8988T (cell line): ENCODE measurements at regions not wholly inside any gene's neighbourhood (a gene's known extent, or its start where the extent isn't known, plus 50 kb on each side); places are given as distances from the start of the nearest gene placed in this dataset.
"Not testable (repeated sequence)": the region's sequence is repeated elsewhere in the genome, so short reads cannot be mapped to it uniquely, and the experiment has no call there.

Source experiments
- DNase-seq: peaks from one replicate; pipeline ENCODE4 v3.0.0; 2011

GRCh38 chr2:124967325-124967724, 942.2 kb downstream of the CNTNAP5 start:
- no peak for DNase-seq

- DNase-seq = no peak
These were observed 944.9 kb downstream of the CNTNAP5 start for GRCh38 chr2:124970030-124970429.

- no peak for DNase-seq
These were observed 948.3 kb downstream of the CNTNAP5 start for GRCh38 chr2:124973396-124973795.

- DNase-seq = no peak
These were observed 950.1 kb downstream of the CNTNAP5 start for GRCh38 chr2:124975224-124975623.

- no peak for DNase-seq
These were observed 950.6 kb downstream of the CNTNAP5 start for GRCh38 chr2:124975648-124976047.

GRCh38 chr2:124978597-124978996, 953.5 kb downstream of the CNTNAP5 start:
- no peak for DNase-seq

GRCh38 chr2:124983595-124983994, 958.5 kb downstream of the CNTNAP5 start:
- DNase-seq = no peak

- no peak for DNase-seq
These were observed 960.2 kb downstream of the CNTNAP5 start for GRCh38 chr2:124985270-124985669.

GRCh38 chr2:124986136-124986535, 961.0 kb downstream of the CNTNAP5 start:
- DNase-seq = no peak

- DNase-seq = not testable (repeated sequence)
These were observed 961.8 kb downstream of the CNTNAP5 start for GRCh38 chr2:124986870-124987269.

GRCh38 chr2:124987436-124987835, 962.3 kb downstream of the CNTNAP5 start:
- DNase-seq = not testable (repeated sequence)

- no peak for DNase-seq
These were observed 963.0 kb downstream of the CNTNAP5 start for GRCh38 chr2:124988111-124988510.

- DNase-seq = no peak
These were observed 963.7 kb downstream of the CNTNAP5 start for GRCh38 chr2:124988794-124989193.

- DNase-seq = no peak
These were observed 968.7 kb downstream of the CNTNAP5 start for GRCh38 chr2:124993809-124994208.

GRCh38 chr2:124995185-124995912, 970.3 kb downstream of the CNTNAP5 start:
- DNase-seq = no peak

- DNase-seq = no peak
These were observed 971.3 kb downstream of the CNTNAP5 start for GRCh38 chr2:124996406-124996805.

GRCh38 chr2:124999906-125000305, 974.8 kb downstream of the CNTNAP5 start:
- DNase-seq = no peak

GRCh38 chr2:125004106-125004800, 979.2 kb downstream of the CNTNAP5 start:
- no peak for DNase-seq

- no peak for DNase-seq
These were observed 981.6 kb downstream of the CNTNAP5 start for GRCh38 chr2:125006676-125007075.

- not testable (repeated sequence) for DNase-seq
These were observed 1003.6 kb downstream of the CNTNAP5 start for GRCh38 chr2:125028721-125029120.

GRCh38 chr2:125033871-125034270, 1008.8 kb downstream of the CNTNAP5 start:
- no peak for DNase-seq

GRCh38 chr2:125037135-125037653, 1012.1 kb downstream of the CNTNAP5 start:
- DNase-seq = no peak

GRCh38 chr2:125041846-125042245, 1016.8 kb downstream of the CNTNAP5 start:
- no peak for DNase-seq

GRCh38 chr2:125042727-125043126, 1017.6 kb downstream of the CNTNAP5 start:
- no peak for DNase-seq
